Adipocyte (in vitro differentiated cells): ENCODE measurements at regions not wholly inside any gene's neighbourhood (a gene's known extent, or its start where the extent isn't known, plus 50 kb on each side); places are given as distances from the start of the nearest gene placed in this dataset.
A peak's percentile ranks its signal among the peaks of the same experiment; 100 is the strongest.

Experiments
- DNase-seq: peaks from one replicate; pipeline ENCODE4 v3.0.0-alpha.2; 2015; ENCODE audit warnings: low read depth
- H3K27me3 ChIP-seq: replicated peaks from 2 replicates; pipeline ENCODE4 v1.7.0; 2013; ENCODE audit warnings: mild to moderate bottlenecking, low read length, moderate library complexity; ENCODE audit not compliant: control insufficient read depth, insufficient read depth
- H3K36me3 ChIP-seq: 2 replicates; pipeline ENCODE4 v1.7.0; 2013; ENCODE audit warnings: low read length, mild to moderate bottlenecking, moderate library complexity; ENCODE audit not compliant: control insufficient read depth, insufficient read depth, severe bottlenecking
- H3K4me1 ChIP-seq: 2 replicates; pipeline ENCODE4 v1.7.0; 2013; ENCODE audit warnings: mild to moderate bottlenecking, low read length, moderate library complexity; ENCODE audit not compliant: control insufficient read depth, insufficient read depth
- H3K4me3 ChIP-seq: 2 replicates; pipeline ENCODE4 v1.7.0; 2013; ENCODE audit warnings: mild to moderate bottlenecking, low read length, moderate library complexity
- H3K9ac ChIP-seq: 2 replicates; pipeline ENCODE4 v1.7.0; 2013; ENCODE audit warnings: mild to moderate bottlenecking, low read length, moderate library complexity
- H3K9me3 ChIP-seq: 2 replicates; pipeline ENCODE4 v1.7.0; 2013; ENCODE audit warnings: mild to moderate bottlenecking, low read length, moderate library complexity; ENCODE audit not compliant: control insufficient read depth

DNA sequence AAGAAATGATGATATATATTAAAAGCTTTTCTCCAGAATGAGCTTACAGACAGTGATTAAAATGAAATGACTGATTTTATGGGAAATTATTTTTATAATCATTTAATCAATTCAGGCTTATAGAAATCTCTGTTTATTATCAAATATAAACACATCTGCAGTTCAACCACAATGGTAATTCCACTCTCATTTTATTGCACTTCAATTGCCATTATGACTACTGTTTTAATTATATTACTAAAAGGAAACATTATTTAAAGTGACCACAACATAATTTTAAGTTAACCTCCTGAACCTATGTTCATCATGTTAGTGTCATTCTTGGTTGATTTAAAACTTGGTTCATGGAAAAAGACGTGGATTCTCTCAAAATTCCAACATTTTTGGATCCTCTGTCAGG, 536.3 kb downstream of the SLC6A15 start:
- no peaks in the 10 kb centered on the region for H3K9me3 ChIP-seq
- H3K9ac ChIP-seq = no peak overlapping the region
- no peaks in the 10 kb centered on the region for H3K36me3 ChIP-seq
- no peaks in the 10 kb centered on the region for H3K4me1 ChIP-seq
- DNase-seq = no peak
- no peak overlapping the region for H3K4me3 ChIP-seq
- no peaks in the 10 kb centered on the region for H3K27me3 ChIP-seq

DNA sequence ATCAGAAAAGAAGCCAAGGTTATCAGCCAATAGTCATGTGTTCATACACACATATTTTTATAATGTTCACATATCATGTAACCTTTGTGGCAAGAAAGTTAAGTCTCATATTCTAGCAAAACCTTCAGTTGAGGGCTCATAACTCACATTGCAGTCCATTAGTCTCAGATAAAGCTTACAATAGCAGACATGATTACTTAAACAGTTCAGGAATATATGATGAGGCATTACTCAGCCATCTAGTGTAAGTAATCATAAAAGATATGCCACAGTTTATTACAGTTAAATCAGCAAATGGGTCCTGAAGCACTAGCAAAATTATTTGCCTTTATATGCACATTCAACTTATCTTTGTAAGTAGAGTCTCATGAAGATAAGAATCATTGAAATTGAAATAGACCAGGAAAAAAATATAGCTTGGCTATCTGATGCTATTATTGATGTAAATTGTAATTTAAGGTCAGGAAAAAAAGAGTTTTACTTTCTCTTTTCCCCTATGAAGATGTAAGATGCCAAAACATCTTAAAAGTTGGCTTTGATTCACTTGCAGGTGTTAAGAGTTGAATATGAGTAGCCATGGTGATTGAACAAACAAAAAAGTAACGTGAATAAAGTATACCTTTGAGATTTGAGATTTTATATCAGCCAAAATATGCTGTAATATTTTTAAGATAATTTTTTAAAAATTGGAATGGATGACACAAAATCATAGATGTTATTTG, 537.0 kb downstream of the SLC6A15 start:
- Histone ChIP-seq H3K27me3 (no peaks in the 10 kb centered on the region), H3K9ac (no peak overlapping the region), H3K4me1 (no peaks in the 10 kb centered on the region), H3K36me3 (no peaks in the 10 kb centered on the region), H3K4me3 (no peak overlapping the region), H3K9me3 (no peaks in the 10 kb centered on the region)
- DNase-seq = peak; percentile 23

DNA sequence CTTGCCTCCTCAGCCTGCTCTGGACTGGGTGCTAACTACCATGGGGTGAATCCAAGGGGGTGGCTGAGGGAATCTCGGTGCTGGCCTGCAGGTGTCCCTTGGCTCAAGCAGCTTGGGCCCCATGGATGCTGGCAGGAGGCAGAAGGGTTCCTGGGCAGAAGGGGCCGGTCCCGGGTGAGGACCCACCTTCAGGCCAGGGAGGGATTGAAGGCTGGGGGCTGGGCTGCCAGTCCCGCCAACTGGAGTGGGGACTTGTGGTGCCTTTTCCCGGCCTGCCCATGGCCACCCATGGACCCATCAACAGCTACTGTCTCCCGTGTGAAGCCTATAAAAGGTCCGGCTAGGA, 550.1 kb downstream of the SLC6A15 start:
- Histone ChIP-seq H3K4me3 (no peak overlapping the region), H3K36me3 (no peaks in the 10 kb centered on the region), H3K9me3 (no peaks in the 10 kb centered on the region), H3K27me3 (no peaks in the 10 kb centered on the region), H3K9ac (no peak overlapping the region), H3K4me1 (peaks cover 4% of the 10 kb centered on the region)
- DNase-seq = no peak

DNA sequence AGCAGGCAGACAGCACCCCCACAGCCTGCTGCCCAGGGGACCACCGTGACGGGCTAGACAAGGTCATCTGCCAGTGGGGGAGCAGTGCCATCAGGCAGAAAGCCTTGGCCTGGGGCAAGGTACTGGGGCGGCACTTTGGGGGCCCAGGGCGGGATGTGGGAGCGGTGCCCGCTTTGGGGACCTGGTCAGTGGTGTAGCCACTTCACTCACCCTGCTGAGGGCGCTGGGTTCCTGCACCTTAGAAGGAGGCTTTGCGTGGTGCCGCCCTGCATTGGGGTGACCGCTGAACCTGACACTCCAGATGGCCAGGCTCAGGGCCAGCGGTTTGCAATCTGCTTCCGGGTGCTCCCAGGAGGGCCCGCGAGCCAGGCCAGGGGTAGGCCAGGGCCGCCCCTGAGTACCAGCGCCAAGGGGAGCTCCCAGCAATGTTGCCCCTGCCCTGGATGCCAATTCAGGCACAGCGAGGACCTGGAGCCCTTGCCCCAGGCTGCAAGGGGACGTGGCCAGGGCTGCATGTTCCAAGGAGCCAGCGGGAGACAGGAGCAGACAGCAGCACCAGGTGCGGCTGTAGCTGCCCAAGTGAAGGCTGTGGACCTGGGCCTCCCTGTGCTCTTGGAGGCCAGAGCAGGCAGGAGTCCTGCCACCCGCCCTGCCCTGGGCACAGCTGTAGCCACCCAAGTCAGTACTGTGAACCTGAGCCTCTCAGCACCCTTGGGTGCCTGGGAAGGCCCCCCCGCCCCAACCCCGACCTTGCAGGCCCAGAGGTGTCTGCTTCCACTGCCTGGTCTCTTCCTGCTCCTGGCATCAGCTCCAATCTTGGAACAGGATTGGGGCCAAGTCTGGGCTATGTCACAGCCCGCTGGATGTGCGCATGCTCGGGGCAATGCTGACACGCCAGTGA, 550.7 kb downstream of the SLC6A15 start:
- H3K4me1 ChIP-seq = peaks cover 4% of the 10 kb centered on the region
- H3K9me3 ChIP-seq = no peaks in the 10 kb centered on the region
- no peak overlapping the region for H3K4me3 ChIP-seq
- no peak overlapping the region for H3K9ac ChIP-seq
- no peaks in the 10 kb centered on the region for H3K36me3 ChIP-seq
- H3K27me3 ChIP-seq = no peaks in the 10 kb centered on the region
- no peak for DNase-seq

DNA sequence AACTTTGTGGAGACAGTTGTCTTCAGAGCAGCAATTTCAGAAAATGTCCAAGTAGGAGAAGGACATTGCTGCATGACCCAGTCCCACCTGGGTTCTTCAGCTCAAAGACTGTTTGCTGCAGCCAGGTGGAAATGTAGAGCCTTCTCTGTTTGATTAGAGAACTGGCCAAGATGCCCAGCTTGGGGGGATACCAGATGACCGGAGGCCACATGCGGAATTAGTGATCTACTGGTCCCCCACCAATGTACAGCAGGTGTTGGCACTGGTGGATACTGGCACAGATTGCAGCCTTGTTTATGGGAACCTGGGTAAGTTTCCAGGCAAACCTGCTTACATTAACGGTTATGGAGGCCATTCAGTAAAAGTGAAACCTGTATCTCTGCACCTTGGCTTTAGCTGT, 555.3 kb downstream of the SLC6A15 start:
- Histone ChIP-seq H3K36me3 (no peaks in the 10 kb centered on the region), H3K9ac (no peak overlapping the region), H3K27me3 (no peaks in the 10 kb centered on the region), H3K4me1 (no peaks in the 10 kb centered on the region), H3K4me3 (no peak overlapping the region), H3K9me3 (no peaks in the 10 kb centered on the region)
- no peak for DNase-seq

DNA sequence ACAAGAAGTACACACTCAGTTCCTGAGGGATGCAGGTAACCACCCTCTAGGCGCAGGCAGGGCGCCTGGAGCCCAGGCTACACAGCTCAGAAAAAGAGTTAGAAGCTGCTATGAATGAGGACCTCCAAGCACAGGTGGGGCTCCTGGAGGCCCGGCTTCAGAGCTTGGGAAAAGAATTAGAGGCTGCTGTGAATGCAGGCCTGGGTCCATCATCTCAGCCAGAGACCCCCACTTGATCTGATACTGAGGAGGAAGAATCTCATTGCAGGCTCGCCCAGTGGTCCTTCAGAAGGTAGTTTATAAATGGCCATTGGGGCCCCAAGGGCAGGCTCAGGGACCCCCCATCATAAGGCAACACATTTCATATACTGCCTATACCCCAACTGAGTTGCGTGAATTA, 556.4 kb downstream of the SLC6A15 start:
- Histone ChIP-seq H3K36me3 (no peaks in the 10 kb centered on the region), H3K27me3 (no peaks in the 10 kb centered on the region), H3K4me3 (no peak overlapping the region), H3K9me3 (no peaks in the 10 kb centered on the region), H3K4me1 (no peaks in the 10 kb centered on the region), H3K9ac (no peak overlapping the region)
- no peak for DNase-seq

DNA sequence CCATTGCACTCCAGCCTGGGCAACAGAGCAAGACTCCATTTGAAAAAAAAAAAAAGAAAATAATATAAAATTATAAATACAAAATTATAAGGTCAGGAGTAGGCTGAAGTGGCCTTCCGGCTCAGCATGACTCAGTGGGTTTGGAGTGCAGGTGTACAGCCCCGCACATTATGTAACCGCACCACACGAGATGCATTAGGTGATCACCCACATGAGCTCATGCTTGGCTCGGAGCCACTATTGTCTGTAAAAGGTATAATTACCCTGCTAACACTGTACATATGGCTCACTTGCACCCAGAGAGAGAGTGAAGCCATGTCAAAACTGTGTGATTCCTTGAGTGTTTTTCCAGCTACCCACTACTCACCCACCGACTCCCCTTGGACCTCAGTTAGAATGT, 557.0 kb downstream of the SLC6A15 start:
- Histone ChIP-seq H3K36me3 (no peaks in the 10 kb centered on the region), H3K9me3 (no peaks in the 10 kb centered on the region), H3K27me3 (no peaks in the 10 kb centered on the region), H3K4me1 (no peaks in the 10 kb centered on the region), H3K4me3 (no peak overlapping the region), H3K9ac (no peak overlapping the region)
- no peak for DNase-seq

DNA sequence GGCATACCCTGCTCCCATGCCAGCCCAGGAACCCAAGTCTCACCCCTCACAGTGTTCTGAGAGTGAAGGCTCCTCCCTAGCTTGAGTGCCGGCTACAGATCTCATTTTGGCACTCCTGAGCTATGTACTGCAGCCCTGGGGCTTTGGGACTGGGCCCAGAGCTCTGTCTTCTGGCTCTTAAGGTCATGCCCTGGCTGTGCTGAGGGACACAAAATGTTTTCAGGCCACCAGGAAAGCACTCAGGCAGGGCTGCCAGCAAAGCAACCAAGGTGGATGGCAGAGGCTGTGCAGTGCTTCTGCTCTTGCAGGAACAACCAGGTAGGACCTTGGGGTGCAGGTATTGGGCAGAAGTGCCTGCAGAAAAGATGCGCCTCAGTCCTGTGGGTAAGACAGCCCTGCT, 564.0 kb downstream of the SLC6A15 start:
- Histone ChIP-seq H3K9ac (no peak overlapping the region), H3K36me3 (no peaks in the 10 kb centered on the region), H3K9me3 (peaks cover 10% of the 10 kb centered on the region), H3K4me1 (no peaks in the 10 kb centered on the region), H3K27me3 (no peaks in the 10 kb centered on the region), H3K4me3 (no peak overlapping the region)
- no peak for DNase-seq

DNA sequence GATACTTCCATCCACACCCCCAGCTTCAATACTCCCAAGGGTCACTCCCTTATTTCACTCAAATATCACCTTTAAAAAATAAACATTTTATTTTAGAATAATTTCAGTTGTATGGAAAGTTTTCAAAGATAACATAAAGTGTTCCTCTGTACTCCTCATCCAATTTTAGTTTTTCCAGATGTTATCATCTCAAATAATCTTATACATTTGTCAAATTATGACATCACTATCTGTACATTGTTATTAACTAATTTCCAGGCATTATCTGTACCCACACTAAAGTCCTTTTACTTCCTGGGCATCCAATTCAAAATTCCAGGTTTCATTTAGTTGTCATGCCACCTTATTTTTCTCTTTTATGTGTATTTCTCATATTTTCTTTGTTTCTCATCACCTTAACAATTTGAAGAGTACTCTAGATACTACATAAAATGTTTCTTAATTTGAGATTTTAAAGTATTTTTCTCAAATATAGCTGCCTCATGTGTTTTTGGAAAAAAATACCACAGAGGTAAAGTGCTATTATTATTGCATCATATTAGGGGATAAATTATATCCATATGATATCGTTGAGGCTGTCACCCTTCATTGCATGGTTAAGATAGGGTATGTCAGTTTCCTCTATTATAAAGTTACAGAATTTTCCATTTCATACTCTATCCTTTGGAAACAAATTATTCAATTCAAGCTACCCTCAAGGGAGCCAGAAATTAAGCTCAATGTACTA, 571.0 kb downstream of the SLC6A15 start:
- Histone ChIP-seq H3K27me3 (no peaks in the 10 kb centered on the region), H3K4me3 (no peak overlapping the region), H3K9ac (no peak overlapping the region), H3K36me3 (no peaks in the 10 kb centered on the region), H3K9me3 (peaks cover 9% of the 10 kb centered on the region), H3K4me1 (no peaks in the 10 kb centered on the region)
- no peak for DNase-seq

DNA sequence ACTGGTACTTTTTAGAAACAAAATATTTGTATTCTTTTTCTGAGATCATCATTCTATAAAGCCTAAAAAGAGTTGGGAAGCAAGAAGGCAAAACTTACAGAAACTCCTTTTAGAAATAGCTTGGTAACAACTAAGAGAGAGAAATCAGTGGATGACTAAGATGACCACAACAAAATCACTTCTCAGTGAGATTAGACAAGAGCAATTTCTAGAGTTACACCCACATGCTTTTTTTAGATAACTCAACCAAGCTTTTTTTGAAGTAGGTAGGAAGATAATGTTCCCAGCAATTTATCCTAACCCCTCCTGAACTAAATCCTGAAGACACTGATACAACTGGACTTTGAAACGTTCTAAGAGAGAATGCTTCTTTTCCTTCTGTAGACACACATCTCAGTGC, 576.4 kb downstream of the SLC6A15 start:
- Histone ChIP-seq H3K27me3 (no peaks in the 10 kb centered on the region), H3K4me1 (no peaks in the 10 kb centered on the region), H3K4me3 (no peak overlapping the region), H3K9me3 (no peaks in the 10 kb centered on the region), H3K36me3 (no peaks in the 10 kb centered on the region), H3K9ac (no peak overlapping the region)
- DNase-seq = no peak

DNA sequence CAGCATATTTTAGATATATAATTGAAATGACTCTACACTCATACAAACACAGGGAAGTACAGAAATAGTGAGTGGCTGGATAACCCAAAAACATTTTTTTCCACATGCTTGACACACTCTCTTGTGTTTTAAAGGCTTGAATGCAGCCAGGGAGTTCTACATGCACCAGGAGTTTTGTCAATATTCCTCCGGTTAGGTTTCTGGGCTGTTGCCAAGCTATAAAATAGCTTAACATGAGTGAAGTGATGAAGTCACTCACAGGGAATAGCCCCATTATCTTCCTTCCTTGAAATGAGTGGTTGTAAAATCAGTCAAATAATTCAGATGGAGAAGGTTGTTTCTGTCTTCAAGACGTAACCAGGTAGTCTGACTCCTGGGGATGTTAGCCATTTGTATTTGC, 582.7 kb downstream of the SLC6A15 start:
- Histone ChIP-seq H3K27me3 (no peaks in the 10 kb centered on the region), H3K9me3 (no peaks in the 10 kb centered on the region), H3K4me3 (no peak overlapping the region), H3K4me1 (no peaks in the 10 kb centered on the region), H3K9ac (no peak overlapping the region), H3K36me3 (no peaks in the 10 kb centered on the region)
- no peak for DNase-seq
